BJ (cell line): ENCODE measurements at regions not wholly inside any gene's neighbourhood (a gene's known extent, or its start where the extent isn't known, plus 50 kb on each side); places are given as distances from the start of the nearest gene placed in this dataset.

Experiments
- CTCF ChIA-PET: fragments of 350-600 bp; formaldehyde crosslinking; extraction: SDS; loops from one replicate; lab custom pipeline; 2021; ENCODE audit warnings: antibody characterized with exemption, inconsistent platforms; lab: Yijun Ruan, JAX
- POLR2A ChIA-PET: fragments of 300-600 bp; sonication (Branson Sonifier 250); formaldehyde crosslinking; extraction: SDS; loops from one replicate; lab custom pipeline; 2021; ENCODE audit warnings: antibody characterized with exemption; lab: Charles Lee
- DNase-seq: peaks from one replicate; pipeline ENCODE4 v3.0.0-alpha.2; 2011; ENCODE audit warnings: low read depth
- H3K27me3 ChIP-seq: 2 replicates; pipeline ENCODE4 v1.6.0; 2011; ENCODE audit warnings: low read length; ENCODE audit not compliant: control insufficient read depth, insufficient read depth
- H3K36me3 ChIP-seq: 2 replicates; pipeline ENCODE4 v1.5.1; 2011; ENCODE audit warnings: low read length; ENCODE audit not compliant: control insufficient read depth, insufficient read depth
- H3K4me3 ChIP-seq: 2 replicates; pipeline ENCODE4 v1.5.1; 2011; ENCODE audit warnings: low read depth, mild to moderate bottlenecking, control low read depth, low read length
- CTCF ChIP-seq: IDR thresholded peaks from 2 replicates; pipeline ENCODE4 v1.5.1; 2011; ENCODE audit warnings: low read depth, mild to moderate bottlenecking, control low read depth, inconsistent platforms, low read length, moderate library complexity; ENCODE audit not compliant: insufficient read depth

GRCh38 chr1:168474322-168474721 is 69.5 kb downstream of the XCL2 start:
- POLR2A ChIA-PET: no interaction called here
- TF ChIP-seq CTCF: no peak
- CTCF ChIA-PET: no interaction called here
- no peaks in the 10 kb centered on the region for H3K27me3 ChIP-seq
- no peaks in the 10 kb centered on the region for H3K36me3 ChIP-seq
- no peak overlapping the region for H3K4me3 ChIP-seq
- DNase-seq: no peak

GRCh38 chr1:168473126-168473525 is 70.7 kb downstream of the XCL2 start:
- no peak for DNase-seq
- Histone ChIP-seq H3K27me3 (no peaks in the 10 kb centered on the region), H3K36me3 (no peaks in the 10 kb centered on the region), H3K4me3 (no peak overlapping the region)
- CTCF ChIA-PET: no interaction called here
- TF ChIP-seq CTCF: no peak
- POLR2A ChIA-PET: no interaction called here

- no peak for TF ChIP-seq CTCF
- DNase-seq: no peak
- no peaks in the 10 kb centered on the region for H3K36me3 ChIP-seq
- ChIA-PET POLR2A (no interaction called here), CTCF (no interaction called here)
- H3K4me3 ChIP-seq: no peak overlapping the region
- no peaks in the 10 kb centered on the region for H3K27me3 ChIP-seq
These were observed 71.6 kb downstream of the XCL2 start for GRCh38 chr1:168472223-168472622.

GRCh38 chr1:168470901-168471431 is 72.8 kb downstream of the XCL2 start:
- Histone ChIP-seq H3K36me3 (no peaks in the 10 kb centered on the region), H3K27me3 (no peaks in the 10 kb centered on the region), H3K4me3 (no peak overlapping the region)
- peak; percentile 86 for DNase-seq
- TF ChIP-seq CTCF: peak; percentile 10; the same call in 1 of the 2 replicates
- ChIA-PET CTCF (interaction anchor here (0.7 to 4.0 kb wide), 6 partner anchors 12 to 129 kb away, joined by 3 to 19 read pairs (median 6); no protein-coding TSS in a partner anchor), POLR2A (interaction anchor here (0.9 kb wide), 1 partner anchor 11 kb away, joined by 3 read pairs; no protein-coding TSS in a partner anchor)

- no peak overlapping the region for H3K4me3 ChIP-seq
- no peaks in the 10 kb centered on the region for H3K27me3 ChIP-seq
- H3K36me3 ChIP-seq: no peaks in the 10 kb centered on the region
- TF ChIP-seq CTCF: no peak
- CTCF ChIA-PET: interaction anchor here (1.0 to 4.0 kb wide), 6 partner anchors 15 to 134 kb away, joined by 3 to 19 read pairs (median 6); no protein-coding TSS in a partner anchor
- DNase-seq: peak; percentile 95
- POLR2A ChIA-PET: no interaction called here
These were observed 74.1 kb downstream of the XCL2 start for GRCh38 chr1:168469690-168470089.
